Activated T-cell treated with anti-CD3 and anti-CD28 coated beads for 24 hours (primary cell): ENCODE measurements at regions not wholly inside any gene's neighbourhood (a gene's known extent, or its start where the extent isn't known, plus 50 kb on each side); places are given as distances from the start of the nearest gene placed in this dataset.

Experiments
- DNase-seq: peaks from one replicate; pipeline ENCODE4 v3.0.0-alpha.2; 2020; ENCODE audit warnings: low read depth

DNA sequence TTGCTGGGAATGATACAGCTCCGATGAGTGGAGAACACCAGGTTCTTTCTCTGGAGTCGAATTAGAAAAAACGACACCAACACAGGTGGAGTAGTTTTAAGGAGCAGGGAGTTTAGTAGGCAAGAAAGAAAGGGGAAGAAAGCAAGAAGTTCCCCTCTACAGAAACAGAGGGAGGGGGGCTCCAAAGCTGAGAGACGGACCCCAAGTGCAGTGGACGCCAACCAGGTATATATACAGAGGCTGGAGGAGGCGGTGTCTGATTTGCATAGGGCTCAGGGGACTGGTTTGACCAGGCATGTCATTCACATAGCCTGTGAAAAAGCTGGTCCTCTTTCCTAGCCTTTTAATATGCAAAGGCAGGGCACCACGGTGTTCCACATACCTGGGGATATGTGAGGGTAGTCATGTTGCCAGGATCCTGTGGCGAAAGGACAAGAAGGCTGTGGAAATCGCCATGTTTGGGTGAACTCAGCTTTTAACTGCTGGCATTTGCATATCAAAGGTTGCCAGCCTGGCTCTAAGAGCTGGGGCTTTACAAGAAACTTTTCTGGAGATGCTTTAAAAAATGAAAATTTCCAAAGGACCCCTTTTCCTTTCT lies 887.4 kb upstream of the EPHA6 start:
- no peak for DNase-seq

DNA sequence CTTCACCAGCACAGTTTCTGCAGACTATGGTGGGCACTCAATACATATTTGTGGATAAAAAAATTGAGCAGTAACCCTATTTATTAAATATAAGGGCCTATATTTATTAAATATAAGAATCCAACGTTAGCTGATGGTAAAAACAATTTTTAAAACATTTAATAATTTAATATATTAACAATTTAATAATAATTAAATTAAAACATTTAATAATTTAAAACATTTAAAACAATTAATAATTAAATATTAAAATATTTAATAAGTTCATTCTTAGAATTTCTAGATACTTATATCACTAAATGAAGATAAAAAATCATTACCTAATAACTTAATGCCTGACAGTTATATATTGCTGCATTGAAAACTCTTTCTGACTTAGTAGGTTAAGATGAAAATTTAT lies 880.2 kb upstream of the EPHA6 start:
- DNase-seq, result no peak

DNA sequence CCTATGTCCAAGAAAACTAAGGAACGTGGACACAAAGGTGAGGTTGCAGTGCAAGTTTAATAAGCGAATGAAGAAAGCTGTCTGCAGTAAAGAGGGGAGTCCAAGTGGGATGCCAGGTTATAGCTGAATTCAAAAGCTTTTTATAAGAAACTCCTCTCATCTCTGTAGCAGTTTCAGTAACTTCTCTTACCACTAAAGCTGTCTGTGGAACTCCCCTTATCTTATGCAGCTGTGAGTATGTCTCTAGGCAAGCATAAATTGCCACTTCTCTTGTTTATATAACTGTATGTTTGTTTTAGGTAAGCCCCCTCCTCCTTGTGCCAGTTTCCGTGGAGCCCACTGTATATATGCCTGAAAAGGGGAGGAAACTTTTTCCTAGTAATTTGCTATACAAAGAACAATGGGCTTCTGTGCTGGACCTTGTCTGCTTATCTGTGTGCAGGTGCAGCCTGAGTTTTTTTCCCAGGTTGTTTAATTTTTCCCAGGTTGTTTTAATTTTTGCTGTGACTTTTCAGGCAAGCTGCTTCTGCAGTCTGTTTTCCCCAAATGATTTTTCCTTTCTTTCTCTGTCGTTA lies 875.1 kb upstream of the EPHA6 start:
- no peak for DNase-seq

DNA sequence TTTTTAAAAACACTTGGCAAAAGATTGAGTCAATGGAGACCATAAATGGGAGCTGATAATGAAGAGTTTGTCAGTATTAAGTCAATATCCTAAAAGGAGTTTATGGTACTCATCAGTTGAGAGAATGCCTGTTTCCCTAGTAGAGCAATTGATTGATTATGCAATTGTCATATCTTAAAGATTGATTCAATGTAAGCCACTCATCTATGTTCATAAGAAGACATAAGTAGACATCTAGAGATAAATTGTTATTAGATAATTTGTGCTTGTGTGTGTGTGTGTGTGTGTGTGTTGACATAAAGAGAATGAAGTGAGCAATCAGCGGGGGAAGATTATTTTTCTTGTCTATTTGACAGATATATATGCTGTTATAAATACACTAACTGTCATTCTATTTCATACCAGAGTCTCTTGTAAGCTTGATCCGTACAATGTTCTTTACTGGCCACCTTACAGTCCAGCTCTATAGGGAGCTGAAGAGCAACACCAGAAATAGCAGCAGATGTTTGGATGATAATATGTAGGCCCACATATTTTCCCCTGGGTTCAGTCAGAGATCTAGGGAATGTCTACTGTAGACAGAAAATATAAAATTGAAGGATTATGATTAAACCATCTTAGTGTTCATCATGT lies 848.6 kb upstream of the EPHA6 start:
- no peak for DNase-seq

DNA sequence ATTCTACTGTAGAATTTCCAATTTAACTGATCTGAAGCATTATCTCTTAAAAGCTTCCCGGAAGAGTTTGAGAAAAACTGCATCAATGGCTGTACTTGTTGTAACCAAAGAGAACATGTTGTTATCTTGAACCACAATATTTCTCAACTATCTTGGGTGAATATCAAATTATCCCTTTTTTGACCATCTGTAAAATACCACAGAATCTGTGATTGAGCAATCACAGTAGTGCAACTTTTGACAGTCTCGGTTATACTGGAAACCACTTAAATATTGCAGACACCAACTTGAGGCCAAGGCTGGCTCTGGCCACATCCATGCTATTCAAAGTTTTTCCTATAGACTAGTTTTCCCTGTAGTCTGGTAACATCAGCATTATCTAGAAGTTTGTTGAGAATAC lies 842.8 kb upstream of the EPHA6 start:
- no peak for DNase-seq

DNA sequence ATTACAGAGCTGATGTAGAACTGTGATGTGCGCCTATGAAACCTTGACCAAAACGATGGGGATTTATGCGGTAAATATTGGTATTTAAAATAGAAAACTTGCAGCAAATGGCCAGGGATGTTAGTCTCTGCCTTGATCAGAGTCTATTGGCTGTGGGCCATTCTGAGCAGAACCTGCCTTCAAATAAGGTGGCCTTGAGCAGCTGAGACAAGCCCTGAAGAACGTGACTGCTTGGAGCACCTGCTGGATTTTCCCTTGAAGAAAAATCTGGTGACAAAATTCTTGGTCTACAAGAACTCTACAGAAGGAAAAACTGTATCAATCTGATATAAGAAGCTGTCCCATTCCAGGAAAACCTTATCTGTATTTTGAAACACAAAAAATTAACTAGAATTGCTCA lies 820.1 kb upstream of the EPHA6 start:
- no peak for DNase-seq

DNA sequence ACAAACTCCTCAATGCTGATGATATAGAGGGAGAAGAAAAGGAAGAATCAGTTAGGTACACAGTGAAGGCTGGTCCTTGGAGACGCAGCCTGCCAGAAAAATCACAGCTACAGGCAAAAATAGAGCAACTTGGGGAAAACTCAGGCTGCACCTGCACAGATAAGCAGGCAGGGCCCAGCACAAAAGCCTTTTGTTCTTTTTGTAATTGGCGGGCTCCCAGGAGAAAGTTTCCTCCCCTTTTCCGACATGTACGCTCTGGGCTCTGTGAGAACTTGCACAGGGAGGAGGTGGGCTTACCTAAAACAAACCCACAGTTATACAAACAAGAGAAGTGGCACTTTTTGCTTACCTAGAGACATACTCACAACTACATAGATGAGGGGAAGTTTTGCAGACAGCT lies 813.4 kb upstream of the EPHA6 start:
- no peak for DNase-seq

DNA sequence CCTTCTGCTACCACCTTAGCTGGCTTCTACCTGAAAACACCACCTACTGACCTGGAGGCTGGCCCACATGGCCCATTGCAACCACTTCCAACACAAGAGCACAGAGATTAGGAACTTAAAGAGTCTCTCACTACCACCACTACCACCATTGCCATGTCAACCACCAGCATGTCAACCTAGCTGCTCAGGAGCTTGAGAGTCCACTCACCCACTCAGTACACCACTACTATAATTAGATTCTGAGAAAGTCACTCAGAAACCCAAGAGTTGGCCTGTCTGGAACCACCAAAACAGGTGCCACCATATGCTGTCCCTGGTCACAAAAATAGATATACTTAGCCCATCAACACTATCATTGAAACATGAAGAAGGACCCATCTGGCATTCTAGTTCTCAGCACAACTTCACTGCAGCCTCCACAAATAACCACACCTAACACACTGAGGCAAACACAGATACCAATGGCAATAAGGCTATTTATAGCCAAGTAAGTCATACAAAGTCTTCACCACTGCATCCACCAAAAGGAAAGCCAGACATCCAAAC lies 806.7 kb upstream of the EPHA6 start:
- no peak for DNase-seq

DNA sequence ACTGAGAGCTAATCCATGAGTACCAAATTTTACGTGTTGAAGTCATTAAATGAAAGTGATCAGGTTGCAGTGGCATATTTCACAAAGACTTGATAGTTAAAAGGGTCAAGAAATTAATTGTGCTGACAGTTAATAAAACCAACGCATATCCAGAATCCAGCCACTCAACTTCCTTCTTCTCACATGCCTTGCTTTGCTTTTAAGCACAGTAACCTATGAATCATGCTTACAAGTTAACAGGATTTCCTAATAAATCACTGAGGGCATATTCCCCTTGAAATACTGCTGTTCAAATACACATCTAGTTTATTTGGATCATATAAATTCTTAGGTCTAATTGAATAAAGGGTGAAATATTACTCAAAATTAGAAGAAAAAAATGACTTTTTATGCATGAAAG lies 801.5 kb upstream of the EPHA6 start:
- DNase-seq, result no peak

DNA sequence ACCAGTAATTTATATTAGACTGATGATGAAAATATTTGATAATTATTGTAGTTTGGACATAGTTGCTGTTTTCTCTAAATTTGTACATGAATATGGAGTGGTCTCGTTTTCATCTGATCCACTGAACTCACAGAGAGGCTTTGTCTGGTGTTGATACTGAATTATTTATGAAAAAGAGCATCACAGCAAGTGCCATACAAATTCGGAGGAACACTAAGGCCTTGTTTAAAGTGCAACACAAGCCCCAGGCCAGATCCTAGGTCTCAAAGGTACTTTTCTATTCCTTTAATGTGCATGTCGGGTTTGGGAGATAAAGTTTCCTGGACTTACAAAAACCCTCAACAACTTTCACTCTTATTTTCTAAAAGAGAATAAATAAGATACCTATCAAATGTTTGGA lies 796.8 kb upstream of the EPHA6 start:
- no peak for DNase-seq

DNA sequence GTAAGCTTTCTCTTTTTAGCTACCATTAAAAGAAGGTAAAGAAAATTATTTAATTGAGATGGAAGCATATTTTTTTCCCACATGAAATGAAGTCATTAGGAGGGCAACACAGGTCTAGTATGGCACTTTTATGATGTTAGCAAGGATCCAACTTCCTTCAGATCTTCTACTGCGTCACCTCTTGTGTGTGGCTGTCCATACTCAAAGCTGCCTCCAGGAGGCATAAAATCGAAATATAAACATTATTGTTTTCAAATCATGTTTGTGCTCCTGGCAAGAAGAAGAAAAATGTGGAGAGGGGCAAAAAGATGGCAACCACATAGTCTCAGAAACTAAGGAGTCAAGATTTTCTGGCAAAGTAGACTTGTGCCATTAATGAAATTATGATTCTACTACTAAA lies 791.7 kb upstream of the EPHA6 start:
- no peak for DNase-seq

DNA sequence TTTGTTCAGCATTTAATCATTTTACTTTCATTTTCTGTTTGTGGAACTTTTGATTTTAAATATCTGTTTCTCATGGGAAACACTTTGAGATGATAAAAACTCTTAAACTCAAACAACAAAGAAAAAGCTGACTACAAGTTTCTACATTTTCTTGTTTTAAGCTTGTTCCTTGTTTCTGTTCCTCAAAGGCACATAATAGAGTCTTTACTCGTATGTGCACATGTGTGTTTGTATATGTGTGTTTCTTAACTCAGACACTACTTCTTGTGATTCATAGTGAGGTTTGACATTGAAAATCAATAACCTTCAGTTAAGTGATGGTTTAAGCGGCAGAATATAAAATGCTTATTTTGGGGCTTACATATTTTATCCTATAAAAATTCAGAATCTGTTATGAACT lies 786.7 kb upstream of the EPHA6 start:
- DNase-seq, result no peak

DNA sequence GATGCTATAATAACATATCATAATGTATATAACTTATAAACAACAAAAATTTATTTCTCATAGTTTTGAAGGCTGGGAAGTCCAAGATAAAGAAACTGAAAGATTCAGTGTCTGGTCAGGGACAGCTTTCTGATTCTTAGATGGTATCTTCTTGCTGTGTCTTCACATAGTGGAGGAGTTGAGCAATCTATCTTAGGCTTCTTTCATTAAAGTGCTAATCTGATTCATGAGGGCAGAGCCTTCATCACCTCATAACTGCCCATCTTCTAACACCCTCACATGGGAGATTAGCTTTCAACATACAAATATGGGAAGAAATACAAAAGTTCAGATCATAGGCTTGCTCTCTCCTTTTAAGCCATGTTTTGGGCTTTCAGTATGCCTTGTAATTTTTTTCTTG lies 774.8 kb upstream of the EPHA6 start:
- DNase-seq, result no peak

DNA sequence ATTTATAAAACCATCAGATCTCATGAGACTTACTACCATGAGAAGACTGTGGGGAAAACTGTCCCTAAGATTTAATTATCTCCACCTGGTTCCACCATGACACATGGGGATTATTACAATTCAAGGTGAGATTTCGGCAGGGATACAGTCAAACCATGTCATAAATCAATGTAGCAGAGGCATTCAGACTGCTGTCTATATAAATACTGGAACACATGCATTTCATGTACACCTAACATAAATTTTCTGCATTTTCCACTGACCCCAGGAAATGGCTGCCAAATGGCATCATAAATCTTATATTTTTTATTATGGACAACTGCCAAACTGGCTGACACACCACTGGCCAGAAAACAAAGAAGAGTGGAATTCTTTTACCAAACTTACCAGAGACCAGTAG lies 755.1 kb upstream of the EPHA6 start:
- DNase-seq, result no peak

DNA sequence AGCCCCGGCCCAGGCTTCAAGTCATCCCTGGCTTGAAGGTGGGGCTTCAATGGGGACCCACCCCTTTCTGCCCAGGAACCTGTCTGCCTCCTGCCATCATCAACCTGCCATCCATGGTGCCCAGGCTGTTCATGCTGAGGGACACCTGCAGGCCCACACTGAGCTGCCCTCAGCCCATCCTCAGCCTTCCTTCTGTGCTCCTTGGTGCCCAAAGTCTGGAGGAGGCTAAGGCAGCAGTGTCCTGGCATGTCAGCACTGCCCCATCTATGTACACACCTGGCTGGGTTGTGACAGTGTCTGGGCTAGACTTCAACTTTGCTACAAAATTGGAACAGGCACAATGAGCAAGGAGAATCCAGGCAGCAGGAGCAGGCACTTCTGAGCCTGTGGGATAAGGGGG lies 745.3 kb upstream of the EPHA6 start:
- no peak for DNase-seq

DNA sequence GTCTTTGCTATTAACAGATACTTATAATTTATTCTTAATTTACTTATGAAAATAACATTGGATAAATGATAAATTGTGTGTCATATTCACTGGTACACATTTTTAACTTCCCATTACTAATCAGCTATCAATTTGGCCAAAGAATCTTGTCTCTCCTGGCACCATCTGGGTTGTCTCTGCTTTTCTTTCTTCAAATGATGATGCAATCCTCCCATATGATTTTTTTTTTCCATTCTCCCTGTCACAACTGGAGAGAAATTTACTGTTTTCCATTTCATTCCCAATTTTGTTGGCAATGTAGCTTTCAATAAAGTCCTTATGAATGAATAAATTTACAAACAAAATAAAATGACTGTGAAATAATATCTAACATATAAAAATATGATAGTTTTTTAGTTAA lies 743.7 kb upstream of the EPHA6 start:
- DNase-seq, result no peak

DNA sequence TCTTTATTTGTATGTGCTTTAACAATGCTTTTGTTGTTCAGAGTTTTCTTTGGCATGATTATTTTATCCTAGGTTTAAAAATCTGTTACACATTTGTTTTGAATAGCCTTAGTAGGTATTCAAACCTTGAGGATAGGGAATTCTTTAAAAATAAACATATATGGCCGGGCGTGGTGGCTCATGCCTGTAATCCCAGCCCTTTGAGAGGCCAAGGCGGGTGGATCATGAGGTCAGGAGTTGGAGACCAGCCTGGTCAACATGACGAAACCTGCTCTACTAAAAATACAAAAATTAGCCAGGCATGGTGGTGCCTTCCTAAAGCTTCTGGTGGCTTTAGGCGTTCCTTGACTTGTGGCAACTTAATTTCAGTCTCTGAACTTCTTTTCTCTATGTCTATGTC lies 743.3 kb upstream of the EPHA6 start:
- DNase-seq, result no peak

DNA sequence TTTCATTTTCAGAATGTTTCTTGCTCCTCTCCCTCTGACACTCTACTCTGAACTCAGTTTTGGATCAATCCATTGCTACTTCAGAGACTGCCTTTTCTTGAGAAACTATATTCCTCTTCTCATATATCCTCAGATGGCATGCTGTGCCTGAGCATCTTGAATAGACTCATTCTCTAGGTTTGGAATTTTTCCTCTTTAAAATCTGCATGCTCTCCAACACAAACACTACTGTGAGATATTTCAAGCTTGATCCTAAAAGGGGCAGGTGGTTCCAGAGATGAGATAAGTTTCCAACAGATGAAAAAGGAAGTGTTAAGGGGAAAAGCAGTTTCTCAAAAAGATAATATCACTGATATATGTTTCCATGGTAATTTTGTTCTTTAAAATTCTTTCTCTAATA lies 742.2 kb upstream of the EPHA6 start:
- no peak for DNase-seq

DNA sequence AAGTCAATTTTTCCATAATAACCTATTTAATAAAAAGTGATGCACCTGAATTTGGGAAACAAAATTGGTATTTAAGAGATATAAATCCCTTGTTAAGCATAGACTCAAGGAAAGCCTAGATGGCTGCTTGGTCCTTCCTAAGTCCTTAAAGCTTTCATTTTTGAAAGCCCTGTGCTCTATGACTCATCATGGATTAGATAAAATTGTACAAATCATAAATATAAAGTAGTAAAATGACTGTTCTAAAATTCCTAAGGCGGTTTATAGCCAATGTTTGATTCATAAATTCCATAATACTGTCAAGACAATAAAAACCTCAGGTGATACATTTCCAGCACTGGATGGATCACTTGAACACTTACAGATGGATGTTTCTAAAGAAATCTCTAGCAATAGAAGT lies 730.8 kb upstream of the EPHA6 start:
- no peak for DNase-seq

DNA sequence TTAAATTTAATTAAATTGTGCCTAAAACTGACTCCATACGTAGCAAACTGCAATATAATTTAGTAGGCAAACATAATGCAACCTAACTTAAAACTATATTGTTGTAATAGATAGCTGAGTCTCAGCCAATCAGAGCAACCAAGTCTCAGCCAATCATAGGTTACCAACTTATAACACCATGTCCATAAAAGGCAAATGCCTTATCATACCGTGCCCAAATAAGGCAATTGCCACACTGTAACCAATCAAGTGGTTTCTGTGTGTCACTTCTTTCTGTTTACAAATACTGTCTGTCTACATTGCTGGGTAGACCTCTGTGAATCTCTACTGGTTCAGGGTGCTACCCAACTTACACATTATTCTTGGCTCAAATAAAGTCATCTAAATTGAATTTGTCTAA lies 728.4 kb upstream of the EPHA6 start:
- DNase-seq, result no peak

DNA sequence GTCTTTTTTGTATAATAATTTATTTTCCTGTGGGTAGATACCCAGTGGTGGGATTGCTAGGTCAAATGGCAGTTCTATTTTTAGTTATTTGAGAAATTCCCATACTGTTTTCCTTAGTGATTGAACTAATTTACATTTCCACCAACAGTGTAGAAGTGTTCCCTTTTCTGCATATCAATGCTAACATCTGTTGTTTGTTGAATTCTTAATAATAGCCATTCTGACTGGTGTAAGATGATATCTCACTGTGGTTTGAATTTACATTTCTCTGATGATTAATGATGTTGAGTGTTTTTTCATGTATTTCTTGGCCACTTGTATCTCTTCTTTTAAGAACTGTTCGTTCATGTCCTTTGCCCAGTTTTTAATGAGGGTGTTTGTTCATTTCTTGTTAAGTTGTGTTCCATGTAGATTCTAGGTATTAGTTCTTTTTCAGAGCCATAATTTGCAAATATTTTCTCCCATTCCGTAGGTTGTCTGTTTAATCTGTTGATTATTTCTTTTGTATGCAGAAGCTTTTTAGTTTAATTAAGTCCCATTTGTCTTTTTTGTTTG lies 713.3 kb upstream of the EPHA6 start:
- no peak for DNase-seq

DNA sequence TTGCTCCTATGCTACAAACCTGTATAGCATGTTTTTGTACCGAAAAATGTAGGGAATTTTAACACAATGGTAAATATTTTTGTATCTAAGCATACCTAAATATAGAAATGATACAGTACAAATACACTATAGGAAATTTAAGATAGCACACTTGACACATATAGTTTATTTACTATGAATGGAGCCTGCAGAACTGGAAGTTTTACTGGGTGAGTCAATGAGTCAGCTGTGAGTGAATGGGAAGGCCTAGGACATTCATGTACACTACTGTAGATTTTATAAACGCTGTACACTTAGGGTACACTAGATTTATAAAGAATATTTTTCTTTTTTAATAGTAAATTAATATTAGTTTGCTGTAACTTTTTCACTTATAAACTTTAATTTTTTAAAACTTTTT lies 707.7 kb upstream of the EPHA6 start:
- no peak for DNase-seq
